HL-60 (cell line): ENCODE measurements at regions not wholly inside any gene's neighbourhood (a gene's known extent, or its start where the extent isn't known, plus 50 kb on each side); places are given as distances from the start of the nearest gene placed in this dataset.
"Not testable (repeated sequence)": the region's sequence is repeated elsewhere in the genome, so short reads cannot be mapped to it uniquely, and the experiment has no call there.

Experiments
- DNase-seq, 2 experiments: peaks; one replicate each; pipeline ENCODE4 v3.0.0-alpha.2; 2010 to 2020; ENCODE audit warnings: low read depth in 1 of 2, low spot score in 1 of 2
- H3K27ac ChIP-seq: fragments of 250-450 bp; sonication (Bioruptor Pico); replicated peaks from 2 replicates; pipeline ENCODE4 v1.5.1; 2020; ENCODE audit warnings: mild to moderate bottlenecking, moderate library complexity
- H3K27me3 ChIP-seq: fragments of 250-450 bp; sonication (Bioruptor Pico); 2 replicates; pipeline ENCODE4 v1.5.1; 2021; ENCODE audit warnings: mild to moderate bottlenecking, moderate library complexity; ENCODE audit not compliant: insufficient read depth, poor library complexity, severe bottlenecking
- H3K4me3 ChIP-seq: replicated peaks from 2 replicates; pipeline ENCODE4 v1.5.1; 2011; ENCODE audit warnings: mild to moderate bottlenecking, control low read depth, low read length; ENCODE audit not compliant: insufficient read depth
- GABPA ChIP-seq: IDR thresholded peaks from 2 replicates; pipeline ENCODE4 v1.6.1; 2012; ENCODE audit warnings: low read depth
- POLR2AphosphoS5 ChIP-seq: IDR thresholded peaks from 2 replicates; pipeline ENCODE4 v1.6.1; 2012; ENCODE audit warnings: low read depth
- SPI1 ChIP-seq: IDR thresholded peaks from 2 replicates; pipeline ENCODE4 v1.6.1; 2012; ENCODE audit warnings: low read depth, mild to moderate bottlenecking, borderline replicate concordance
- TF ChIP-seq, protein P1 (sequence below): IDR thresholded peaks from one replicate; pipeline ENCODE4 v1.5.1; 2011; ENCODE audit warnings: low read length, control low read depth, inconsistent platforms; ENCODE audit not compliant: insufficient read depth
- TF ChIP-seq, protein P2 (sequence below): IDR thresholded peaks from 2 replicates; pipeline ENCODE4 v1.6.1; 2012; ENCODE audit warnings: low read depth; ENCODE audit not compliant: insufficient replicate concordance

DNA sequence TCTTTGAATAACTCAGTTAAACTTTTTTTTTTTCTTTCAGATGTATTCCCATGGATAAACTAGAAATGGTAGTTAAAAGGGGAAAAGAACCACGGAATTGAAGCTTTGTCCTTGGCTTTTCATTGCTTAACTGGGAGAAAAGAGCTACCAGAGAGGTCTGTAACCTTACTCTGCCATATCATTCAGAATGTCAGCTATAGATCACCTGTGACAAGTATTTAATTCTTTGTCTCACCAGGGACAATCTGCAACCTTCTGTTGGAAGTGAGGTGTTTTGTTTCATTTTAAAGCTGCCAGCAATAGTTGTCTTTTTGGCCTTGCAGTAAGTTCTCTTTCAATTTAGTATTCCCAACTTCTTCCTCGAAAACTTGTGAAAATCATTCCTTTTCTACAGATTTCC, 618.4 kb downstream of the FRK start:
- no peak for DNase-seq

DNA sequence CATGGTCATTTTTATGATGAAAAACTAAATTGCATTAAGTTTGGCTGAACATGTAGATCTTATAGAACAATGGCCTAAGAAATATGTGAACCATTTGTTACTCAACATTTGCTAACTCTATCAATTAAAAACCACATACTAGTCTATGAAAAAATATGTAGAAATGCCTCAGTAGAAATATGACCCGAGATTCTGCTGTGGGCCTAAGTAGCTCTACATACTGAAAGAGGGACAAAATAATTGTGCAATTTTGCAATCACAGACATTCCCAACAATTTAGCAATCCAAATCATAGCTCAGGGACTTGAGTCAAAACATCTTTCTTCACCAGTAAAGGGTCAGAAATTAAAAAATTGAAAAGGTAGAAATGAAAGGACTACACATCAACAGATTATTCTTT, 619.0 kb downstream of the FRK start:
- TF ChIP-seq POLR2AphosphoS5: no peak
- TF ChIP-seq GABPA: no peak
- TF ChIP-seq, protein P1, sequence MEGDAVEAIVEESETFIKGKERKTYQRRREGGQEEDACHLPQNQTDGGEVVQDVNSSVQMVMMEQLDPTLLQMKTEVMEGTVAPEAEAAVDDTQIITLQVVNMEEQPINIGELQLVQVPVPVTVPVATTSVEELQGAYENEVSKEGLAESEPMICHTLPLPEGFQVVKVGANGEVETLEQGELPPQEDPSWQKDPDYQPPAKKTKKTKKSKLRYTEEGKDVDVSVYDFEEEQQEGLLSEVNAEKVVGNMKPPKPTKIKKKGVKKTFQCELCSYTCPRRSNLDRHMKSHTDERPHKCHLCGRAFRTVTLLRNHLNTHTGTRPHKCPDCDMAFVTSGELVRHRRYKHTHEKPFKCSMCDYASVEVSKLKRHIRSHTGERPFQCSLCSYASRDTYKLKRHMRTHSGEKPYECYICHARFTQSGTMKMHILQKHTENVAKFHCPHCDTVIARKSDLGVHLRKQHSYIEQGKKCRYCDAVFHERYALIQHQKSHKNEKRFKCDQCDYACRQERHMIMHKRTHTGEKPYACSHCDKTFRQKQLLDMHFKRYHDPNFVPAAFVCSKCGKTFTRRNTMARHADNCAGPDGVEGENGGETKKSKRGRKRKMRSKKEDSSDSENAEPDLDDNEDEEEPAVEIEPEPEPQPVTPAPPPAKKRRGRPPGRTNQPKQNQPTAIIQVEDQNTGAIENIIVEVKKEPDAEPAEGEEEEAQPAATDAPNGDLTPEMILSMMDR: no peak
- no peak for TF ChIP-seq SPI1
- TF ChIP-seq, protein P2, sequence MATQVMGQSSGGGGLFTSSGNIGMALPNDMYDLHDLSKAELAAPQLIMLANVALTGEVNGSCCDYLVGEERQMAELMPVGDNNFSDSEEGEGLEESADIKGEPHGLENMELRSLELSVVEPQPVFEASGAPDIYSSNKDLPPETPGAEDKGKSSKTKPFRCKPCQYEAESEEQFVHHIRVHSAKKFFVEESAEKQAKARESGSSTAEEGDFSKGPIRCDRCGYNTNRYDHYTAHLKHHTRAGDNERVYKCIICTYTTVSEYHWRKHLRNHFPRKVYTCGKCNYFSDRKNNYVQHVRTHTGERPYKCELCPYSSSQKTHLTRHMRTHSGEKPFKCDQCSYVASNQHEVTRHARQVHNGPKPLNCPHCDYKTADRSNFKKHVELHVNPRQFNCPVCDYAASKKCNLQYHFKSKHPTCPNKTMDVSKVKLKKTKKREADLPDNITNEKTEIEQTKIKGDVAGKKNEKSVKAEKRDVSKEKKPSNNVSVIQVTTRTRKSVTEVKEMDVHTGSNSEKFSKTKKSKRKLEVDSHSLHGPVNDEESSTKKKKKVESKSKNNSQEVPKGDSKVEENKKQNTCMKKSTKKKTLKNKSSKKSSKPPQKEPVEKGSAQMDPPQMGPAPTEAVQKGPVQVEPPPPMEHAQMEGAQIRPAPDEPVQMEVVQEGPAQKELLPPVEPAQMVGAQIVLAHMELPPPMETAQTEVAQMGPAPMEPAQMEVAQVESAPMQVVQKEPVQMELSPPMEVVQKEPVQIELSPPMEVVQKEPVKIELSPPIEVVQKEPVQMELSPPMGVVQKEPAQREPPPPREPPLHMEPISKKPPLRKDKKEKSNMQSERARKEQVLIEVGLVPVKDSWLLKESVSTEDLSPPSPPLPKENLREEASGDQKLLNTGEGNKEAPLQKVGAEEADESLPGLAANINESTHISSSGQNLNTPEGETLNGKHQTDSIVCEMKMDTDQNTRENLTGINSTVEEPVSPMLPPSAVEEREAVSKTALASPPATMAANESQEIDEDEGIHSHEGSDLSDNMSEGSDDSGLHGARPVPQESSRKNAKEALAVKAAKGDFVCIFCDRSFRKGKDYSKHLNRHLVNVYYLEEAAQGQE: no peak
- no peaks in the 10 kb centered on the region for H3K27me3 ChIP-seq
- no peak for DNase-seq
- H3K4me3 ChIP-seq: no peak overlapping the region
- H3K27ac ChIP-seq: no peak overlapping the region

More for the DNA sequence above, 618.4 kb downstream of the FRK start:
- no peak overlapping the region for H3K27ac ChIP-seq
- TF ChIP-seq, protein P2: no peak
- TF ChIP-seq, protein P1: no peak
- H3K4me3 ChIP-seq: no peak overlapping the region
- no peaks in the 10 kb centered on the region for H3K27me3 ChIP-seq

DNA sequence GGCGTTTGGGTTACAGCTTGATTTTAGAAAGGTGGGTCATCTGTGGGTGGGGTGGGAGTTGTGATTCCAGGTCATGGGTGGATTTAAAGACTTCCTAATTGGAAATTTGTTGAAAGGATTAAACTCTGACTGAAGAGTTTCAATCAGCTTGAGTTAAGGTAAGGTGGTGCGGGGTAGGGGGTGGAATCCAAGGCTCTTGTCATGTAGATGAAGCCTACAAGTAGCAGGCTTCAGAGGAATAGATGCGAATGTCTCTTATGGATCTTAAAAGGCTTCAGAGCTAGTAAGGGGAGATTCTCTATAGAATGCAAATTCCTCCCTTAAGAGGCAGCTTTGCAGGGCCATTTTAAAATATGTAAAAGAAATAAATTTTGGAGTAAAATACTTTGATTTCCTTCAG, 645.3 kb downstream of the FRK start:
- TF ChIP-seq, protein P2: no peak
- DNase-seq: no peak
- no peaks in the 10 kb centered on the region for H3K27me3 ChIP-seq
- H3K4me3 ChIP-seq: no peak overlapping the region
- no peak overlapping the region for H3K27ac ChIP-seq

DNA sequence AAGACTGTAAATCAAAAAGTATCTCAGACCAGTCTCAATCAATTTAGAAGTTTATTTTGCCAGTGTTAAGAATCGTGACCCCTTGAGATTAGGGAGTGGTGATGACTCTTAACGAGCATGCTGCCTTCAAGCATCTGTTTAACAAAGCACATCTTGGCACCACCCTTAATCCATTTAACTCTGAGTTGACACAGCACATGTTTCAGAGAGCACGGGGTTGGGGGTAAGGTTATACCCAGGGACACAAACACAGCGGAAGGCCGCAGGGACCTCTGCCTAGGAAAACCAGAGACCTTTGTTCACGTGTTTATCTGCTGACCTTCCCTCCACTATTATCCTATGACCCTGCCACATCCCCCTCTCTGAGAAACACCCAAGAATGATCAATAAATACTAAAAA, 645.8 kb downstream of the FRK start:
- not testable (repeated sequence) for H3K27me3 ChIP-seq, H3K4me3 ChIP-seq, DNase-seq, H3K27ac ChIP-seq
